ENCODE measurements at regions not wholly inside any gene's neighbourhood (a gene's known extent, or its start where the extent isn't known, plus 50 kb on each side); places are given as distances from the start of the nearest gene placed in this dataset.

DNA sequence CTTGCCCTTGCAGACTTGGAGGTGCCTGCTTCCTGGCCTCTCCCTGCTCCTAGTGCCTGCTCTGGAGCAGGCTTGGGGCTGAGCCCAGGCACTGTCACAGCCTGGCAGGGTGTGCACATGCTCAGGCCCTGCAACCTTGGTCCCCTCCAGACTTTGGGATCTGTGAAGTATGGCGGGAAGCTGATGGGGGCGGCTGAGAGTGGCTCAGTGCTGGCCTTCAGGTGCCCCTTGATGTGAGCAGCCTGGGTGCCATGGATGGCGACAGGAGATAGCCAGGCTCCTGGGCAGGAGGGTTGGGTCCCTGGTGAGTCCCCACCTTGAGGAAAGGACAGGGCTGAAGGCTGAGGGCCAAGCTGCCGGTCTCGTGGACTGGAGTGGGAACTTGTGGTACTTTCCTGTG lies 700.4 kb upstream of the KCND2 start:
- TF ChIP-seq, protein P1, sequence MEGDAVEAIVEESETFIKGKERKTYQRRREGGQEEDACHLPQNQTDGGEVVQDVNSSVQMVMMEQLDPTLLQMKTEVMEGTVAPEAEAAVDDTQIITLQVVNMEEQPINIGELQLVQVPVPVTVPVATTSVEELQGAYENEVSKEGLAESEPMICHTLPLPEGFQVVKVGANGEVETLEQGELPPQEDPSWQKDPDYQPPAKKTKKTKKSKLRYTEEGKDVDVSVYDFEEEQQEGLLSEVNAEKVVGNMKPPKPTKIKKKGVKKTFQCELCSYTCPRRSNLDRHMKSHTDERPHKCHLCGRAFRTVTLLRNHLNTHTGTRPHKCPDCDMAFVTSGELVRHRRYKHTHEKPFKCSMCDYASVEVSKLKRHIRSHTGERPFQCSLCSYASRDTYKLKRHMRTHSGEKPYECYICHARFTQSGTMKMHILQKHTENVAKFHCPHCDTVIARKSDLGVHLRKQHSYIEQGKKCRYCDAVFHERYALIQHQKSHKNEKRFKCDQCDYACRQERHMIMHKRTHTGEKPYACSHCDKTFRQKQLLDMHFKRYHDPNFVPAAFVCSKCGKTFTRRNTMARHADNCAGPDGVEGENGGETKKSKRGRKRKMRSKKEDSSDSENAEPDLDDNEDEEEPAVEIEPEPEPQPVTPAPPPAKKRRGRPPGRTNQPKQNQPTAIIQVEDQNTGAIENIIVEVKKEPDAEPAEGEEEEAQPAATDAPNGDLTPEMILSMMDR (IDR thresholded peaks at IDR 0.05; ENCODE audit: insufficient read depth, low read length), result no peak
- TF ChIP-seq POLR2AphosphoS5 (IDR thresholded peaks at IDR 0.05; ENCODE audit: low read depth), result no peak
- TF ChIP-seq, protein P2, sequence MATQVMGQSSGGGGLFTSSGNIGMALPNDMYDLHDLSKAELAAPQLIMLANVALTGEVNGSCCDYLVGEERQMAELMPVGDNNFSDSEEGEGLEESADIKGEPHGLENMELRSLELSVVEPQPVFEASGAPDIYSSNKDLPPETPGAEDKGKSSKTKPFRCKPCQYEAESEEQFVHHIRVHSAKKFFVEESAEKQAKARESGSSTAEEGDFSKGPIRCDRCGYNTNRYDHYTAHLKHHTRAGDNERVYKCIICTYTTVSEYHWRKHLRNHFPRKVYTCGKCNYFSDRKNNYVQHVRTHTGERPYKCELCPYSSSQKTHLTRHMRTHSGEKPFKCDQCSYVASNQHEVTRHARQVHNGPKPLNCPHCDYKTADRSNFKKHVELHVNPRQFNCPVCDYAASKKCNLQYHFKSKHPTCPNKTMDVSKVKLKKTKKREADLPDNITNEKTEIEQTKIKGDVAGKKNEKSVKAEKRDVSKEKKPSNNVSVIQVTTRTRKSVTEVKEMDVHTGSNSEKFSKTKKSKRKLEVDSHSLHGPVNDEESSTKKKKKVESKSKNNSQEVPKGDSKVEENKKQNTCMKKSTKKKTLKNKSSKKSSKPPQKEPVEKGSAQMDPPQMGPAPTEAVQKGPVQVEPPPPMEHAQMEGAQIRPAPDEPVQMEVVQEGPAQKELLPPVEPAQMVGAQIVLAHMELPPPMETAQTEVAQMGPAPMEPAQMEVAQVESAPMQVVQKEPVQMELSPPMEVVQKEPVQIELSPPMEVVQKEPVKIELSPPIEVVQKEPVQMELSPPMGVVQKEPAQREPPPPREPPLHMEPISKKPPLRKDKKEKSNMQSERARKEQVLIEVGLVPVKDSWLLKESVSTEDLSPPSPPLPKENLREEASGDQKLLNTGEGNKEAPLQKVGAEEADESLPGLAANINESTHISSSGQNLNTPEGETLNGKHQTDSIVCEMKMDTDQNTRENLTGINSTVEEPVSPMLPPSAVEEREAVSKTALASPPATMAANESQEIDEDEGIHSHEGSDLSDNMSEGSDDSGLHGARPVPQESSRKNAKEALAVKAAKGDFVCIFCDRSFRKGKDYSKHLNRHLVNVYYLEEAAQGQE (IDR thresholded peaks at IDR 0.05; ENCODE audit: insufficient replicate concordance, low read depth), result no peak
